ENCODE measurements at regions not wholly inside any gene's neighbourhood (a gene's known extent, or its start where the extent isn't known, plus 50 kb on each side); places are given as distances from the start of the nearest gene placed in this dataset.

GRCh38 chr13:83167203-83167602 is 715.1 kb downstream of the SLITRK1 start:
- TF ChIP-seq CTCF (conservative IDR thresholded peaks at IDR 0.05): no peak
- TF ChIP-seq ZFX (IDR thresholded peaks at IDR 0.05): no peak
